Stomach (tissue), 8 donors: ENCODE measurements at regions not wholly inside any gene's neighbourhood (a gene's known extent, or its start where the extent isn't known, plus 50 kb on each side); places are given as distances from the start of the nearest gene placed in this dataset.

ENCODE experiments used
- DNase-seq, 2 donors: peaks; one replicate each; pipeline versions ENCODE4 v3.0.0 to v3.0.0-alpha.2; 2013 to 2019
- H3K27ac ChIP-seq, 5 donors: fragments of 200-600 bp in 4 of 5; sonication (generic) in 4 of 5; one replicate each; pipeline ENCODE4 v1.5.1; 2013 to 2019; ENCODE audit warnings: mild to moderate bottlenecking in 1 of 5, moderate library complexity in 1 of 5
- H3K27me3 ChIP-seq, 3 donors: fragments of 200-600 bp; sonication (generic); one replicate each; pipeline ENCODE4 v1.5.1; 2017 to 2019; ENCODE audit warnings: mixed run types in 1 of 3
- H3K36me3 ChIP-seq, 4 donors: fragments of 200-600 bp; sonication (generic); 1 replicate in 3 of 4; 2 replicates in 1 of 4; pipeline ENCODE4 v1.5.1; 2016 to 2019
- H3K4me1 ChIP-seq, 4 donors: fragments of 200-600 bp; sonication (generic); one replicate each; pipeline ENCODE4 v1.5.1; 2016 to 2019
- H3K4me3 ChIP-seq, 4 donors: fragments of 200-600 bp; sonication (generic) in 3 of 4; one replicate each; pipeline ENCODE4 v1.5.1; 2016 to 2019; ENCODE audit warnings: mild to moderate bottlenecking in 1 of 4
- H3K9me3 ChIP-seq, 4 donors: fragments of 200-600 bp; sonication (generic); one replicate each; pipeline ENCODE4 v1.5.1; 2016 to 2019
- EP300 ChIP-seq: sonication (generic); formaldehyde crosslinking; IDR thresholded peaks from one replicate; pipeline ENCODE4 v1.6.1; 2017; ENCODE audit warnings: antibody characterized with exemption
- POLR2A ChIP-seq, 4 donors: fragments of 450-650 bp; IDR thresholded peaks; one replicate each; pipeline ENCODE4 v1.6.1; 2016; ENCODE audit warnings: antibody characterized with exemption in 4 of 4, control low read depth in 2 of 4, mild to moderate bottlenecking in 1 of 4, moderate library complexity in 1 of 4
- POLR2AphosphoS5 ChIP-seq, 3 donors: sonication (generic); formaldehyde crosslinking; IDR thresholded peaks; one replicate each; pipeline ENCODE4 v1.6.1; 2016; ENCODE audit warnings: antibody characterized with exemption in 3 of 3
- WGBS, 5 donors: extraction: QIAGEN DNeasy Blood & Tissue Kit in 3 of 5; methylation state at CpG; one replicate each; pipeline versions ENCODE4 v1.1.5 to v1.1.7; 2013 to 2018; 5-methylcytosine and 5-hydroxymethylcytosine counted together
- intact Hi-C: fragments of 100-400 bp; cut with DNase I; formaldehyde crosslinking; loops from one replicate; pipeline ENCODE4 v1.15.1; 2023; ENCODE audit warnings: low total_unique reads
- TF ChIP-seq, protein P1 (sequence below), 7 experiments: fragments of 450-650 bp in 4 of 7; fragments of 200-600 bp in 3 of 7; sonication (generic) in 3 of 7; IDR thresholded peaks; one replicate each; pipeline ENCODE4 v1.5.1; 2016 to 2019; ENCODE audit warnings: antibody characterized with exemption in 7 of 7, control low read depth in 2 of 7, mild to moderate bottlenecking in 1 of 7
- donor health status: healthy with polysubstance abuse.
- donor health status: Bipolar disorder and iron deficiency.
- donor health status: healthy.

DNA sequence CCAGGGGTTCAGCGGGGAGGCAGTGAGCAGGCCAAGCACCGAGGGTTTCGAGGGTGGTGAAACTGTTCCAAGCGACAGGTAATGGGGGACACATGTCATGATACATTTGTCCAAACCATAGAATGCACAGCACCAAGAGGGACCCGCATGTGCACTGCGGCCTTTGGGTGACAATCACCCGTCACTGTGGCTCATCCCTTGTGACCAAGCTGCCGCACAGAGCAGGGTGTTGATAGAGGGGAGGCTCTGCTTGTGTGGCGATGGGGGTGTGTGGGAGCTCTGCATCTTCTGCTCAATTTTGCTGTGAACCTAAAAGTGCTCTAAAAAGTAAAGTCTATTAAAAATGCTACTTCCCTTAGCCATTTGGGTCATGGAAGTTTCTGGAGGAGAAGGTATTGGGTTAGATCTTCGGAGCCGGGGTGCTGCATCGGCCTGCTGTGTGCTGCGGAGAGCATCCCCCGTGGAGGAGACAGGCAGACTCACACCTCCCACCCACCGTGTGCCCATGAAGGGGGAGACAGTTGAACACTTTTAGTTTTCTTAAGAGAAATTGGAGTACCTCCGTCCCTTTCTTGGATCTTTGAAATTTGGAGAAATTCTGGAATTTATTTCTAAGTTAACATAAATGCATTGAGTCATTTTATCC, 280.4 kb upstream of the IRX2 start:
- H3K27me3 ChIP-seq = no peaks in the 10 kb centered on the region
- H3K4me1 ChIP-seq = no peaks in the 10 kb centered on the region
- intact Hi-C loops = no loop called here
- WGBS, 5 donors = 90 to 92% (median 91%) methylated on average over 16 of the region's 16 CpGs
- H3K36me3 ChIP-seq = no peaks in the 10 kb centered on the region
- peaks cover 0 to 4% (median 0%) of the 10 kb centered on the region in 4 donors for H3K9me3 ChIP-seq
- TF ChIP-seq POLR2AphosphoS5 (IDR thresholded peaks at IDR 0.05) = no peak
- no peak for TF ChIP-seq EP300
- TF ChIP-seq, protein P1, sequence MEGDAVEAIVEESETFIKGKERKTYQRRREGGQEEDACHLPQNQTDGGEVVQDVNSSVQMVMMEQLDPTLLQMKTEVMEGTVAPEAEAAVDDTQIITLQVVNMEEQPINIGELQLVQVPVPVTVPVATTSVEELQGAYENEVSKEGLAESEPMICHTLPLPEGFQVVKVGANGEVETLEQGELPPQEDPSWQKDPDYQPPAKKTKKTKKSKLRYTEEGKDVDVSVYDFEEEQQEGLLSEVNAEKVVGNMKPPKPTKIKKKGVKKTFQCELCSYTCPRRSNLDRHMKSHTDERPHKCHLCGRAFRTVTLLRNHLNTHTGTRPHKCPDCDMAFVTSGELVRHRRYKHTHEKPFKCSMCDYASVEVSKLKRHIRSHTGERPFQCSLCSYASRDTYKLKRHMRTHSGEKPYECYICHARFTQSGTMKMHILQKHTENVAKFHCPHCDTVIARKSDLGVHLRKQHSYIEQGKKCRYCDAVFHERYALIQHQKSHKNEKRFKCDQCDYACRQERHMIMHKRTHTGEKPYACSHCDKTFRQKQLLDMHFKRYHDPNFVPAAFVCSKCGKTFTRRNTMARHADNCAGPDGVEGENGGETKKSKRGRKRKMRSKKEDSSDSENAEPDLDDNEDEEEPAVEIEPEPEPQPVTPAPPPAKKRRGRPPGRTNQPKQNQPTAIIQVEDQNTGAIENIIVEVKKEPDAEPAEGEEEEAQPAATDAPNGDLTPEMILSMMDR (IDR thresholded peaks at IDR 0.05) = no peak
- no peak for TF ChIP-seq POLR2A (IDR thresholded peaks at IDR 0.05)
- H3K27ac ChIP-seq = no peak overlapping the region
- DNase-seq = no peak
- no peak overlapping the region for H3K4me3 ChIP-seq

DNA sequence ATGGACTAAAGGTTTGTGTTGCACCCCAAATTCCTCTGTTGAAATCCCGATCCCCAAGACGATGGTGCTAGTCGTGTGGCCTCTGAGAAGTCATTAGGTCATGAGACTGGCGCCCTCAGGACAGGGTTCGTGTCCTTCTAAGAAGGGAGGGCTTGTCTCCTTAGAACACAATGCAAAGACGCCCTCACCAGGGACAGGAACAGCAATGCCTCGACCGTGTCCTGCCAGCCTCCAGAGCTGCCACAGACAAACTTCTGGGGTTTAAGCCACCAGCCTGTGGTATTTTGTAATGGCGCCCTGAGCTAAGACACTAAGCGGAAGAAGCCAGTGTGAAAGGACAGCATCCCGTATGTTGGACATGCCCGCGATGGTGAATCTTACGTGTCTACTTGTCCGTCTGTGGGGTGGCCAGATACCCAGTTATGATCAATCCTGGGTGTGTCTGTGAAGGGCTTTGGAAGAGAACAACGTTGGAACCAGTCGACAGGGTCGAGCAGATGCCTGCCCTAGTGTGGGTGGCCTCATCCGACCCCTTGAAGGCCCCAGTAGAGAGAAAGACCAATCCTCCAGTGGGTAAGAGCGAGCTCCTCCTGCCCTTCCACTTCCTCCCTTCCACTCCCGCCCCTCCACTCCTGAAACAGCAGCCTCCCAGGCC, 279.2 kb upstream of the IRX2 start:
- Histone ChIP-seq H3K9me3 (no peaks in the 10 kb centered on the region), H3K27me3 (no peaks in the 10 kb centered on the region), H3K36me3 (no peaks in the 10 kb centered on the region), H3K4me3 (no peak overlapping the region), H3K4me1 (no peaks in the 10 kb centered on the region), H3K27ac (no peak overlapping the region)
- TF ChIP-seq EP300 (no peak), POLR2A (IDR thresholded peaks at IDR 0.05) (no peak), POLR2AphosphoS5 (IDR thresholded peaks at IDR 0.05) (no peak)
- TF ChIP-seq, protein P1 (IDR thresholded peaks at IDR 0.05) = no peak
- WGBS, 5 donors = 79 to 87% (median 83%) methylated on average over 21 of the region's 21 CpGs
- no peak for DNase-seq
- intact Hi-C loops = no loop called here

- Histone ChIP-seq H3K9me3 (no peaks in the 10 kb centered on the region), H3K27me3 (no peaks in the 10 kb centered on the region), H3K27ac (no peak overlapping the region), H3K4me3 (no peak overlapping the region), H3K4me1 (no peaks in the 10 kb centered on the region), H3K36me3 (no peaks in the 10 kb centered on the region)
- intact Hi-C loops = no loop called here
- TF ChIP-seq EP300 (no peak), POLR2AphosphoS5 (IDR thresholded peaks at IDR 0.05) (no peak), POLR2A (IDR thresholded peaks at IDR 0.05) (no peak)
- TF ChIP-seq, protein P1 (IDR thresholded peaks at IDR 0.05) = no peak
- DNase-seq = no peak
- WGBS, 5 donors = 84 to 95% (median 92%) methylated on average over 9 of the region's 9 CpGs
These were observed 277.9 kb upstream of the IRX2 start for GRCh38 chr5:3029396-3029795.

DNA sequence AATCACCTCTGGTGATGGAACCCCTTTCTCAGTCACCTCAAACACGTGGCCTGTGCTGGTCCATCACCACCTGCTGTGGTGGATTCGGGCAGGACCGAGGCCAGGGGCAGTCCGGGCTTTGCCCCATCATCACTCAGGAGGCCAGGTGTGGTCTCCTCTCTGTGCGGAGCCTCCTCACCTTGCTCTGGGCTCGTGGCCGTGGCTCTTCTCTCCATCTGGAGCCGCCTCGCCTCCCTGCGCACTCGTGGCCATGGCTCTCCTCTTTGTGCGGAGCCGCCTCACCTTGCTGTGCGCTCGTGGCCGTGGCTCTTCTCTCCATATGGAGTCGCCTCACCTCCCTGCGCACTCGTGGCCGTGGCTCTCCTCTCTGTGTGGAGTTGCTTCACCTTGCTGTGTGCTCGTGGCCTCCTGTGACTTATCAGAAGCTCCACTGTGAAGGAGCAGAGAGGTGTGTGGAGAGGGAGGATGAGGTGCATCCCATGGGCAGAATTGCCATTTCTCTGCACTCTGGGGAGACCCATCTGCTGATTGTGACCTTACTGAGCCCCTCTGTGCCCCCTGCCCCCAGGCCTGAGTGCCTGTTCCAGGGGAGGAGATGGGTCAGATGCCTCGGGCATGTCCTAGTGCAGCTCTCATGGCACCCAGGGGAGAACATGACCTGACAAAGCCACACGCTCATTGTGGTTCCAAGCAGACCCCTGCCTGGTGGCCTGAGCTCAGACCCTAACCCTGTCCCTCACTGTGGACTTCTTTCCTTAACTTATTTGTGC, 276.6 kb upstream of the IRX2 start:
- TF ChIP-seq, protein P1 (IDR thresholded peaks at IDR 0.05) = no peak
- TF ChIP-seq POLR2A (IDR thresholded peaks at IDR 0.05) (no peak), POLR2AphosphoS5 (IDR thresholded peaks at IDR 0.05) (no peak), EP300 (no peak)
- no peak overlapping the region for H3K27ac ChIP-seq
- no peaks in the 10 kb centered on the region for H3K4me1 ChIP-seq
- no peaks in the 10 kb centered on the region for H3K9me3 ChIP-seq
- H3K4me3 ChIP-seq = no peak overlapping the region
- no peaks in the 10 kb centered on the region for H3K36me3 ChIP-seq
- no peaks in the 10 kb centered on the region for H3K27me3 ChIP-seq
- WGBS, 5 donors = 81 to 87% (median 82%) methylated on average over 18 to 23 of the region's 23 CpGs
- intact Hi-C loops = no loop called here
- no peak for DNase-seq
